ENCODE measurements at regions not wholly inside any gene's neighbourhood (a gene's known extent, or its start where the extent isn't known, plus 50 kb on each side); places are given as distances from the start of the nearest gene placed in this dataset.

- TF ChIP-seq CTCF (IDR thresholded peaks at IDR 0.05; ENCODE audit: low read depth, low read length, poor library complexity, severe bottlenecking) (no peak), EZH2phosphoT487 (IDR thresholded peaks at IDR 0.05; ENCODE audit: borderline replicate concordance, low read length) (no peak)
Observed at GRCh38 chr3:187811585-187812250, 66.5 kb upstream of the BCL6 start.
